NCI-H146 treated with DMSO at 0.1 percent for 48 hours (cell line): ENCODE measurements at regions not wholly inside any gene's neighbourhood (a gene's known extent, or its start where the extent isn't known, plus 50 kb on each side); places are given as distances from the start of the nearest gene placed in this dataset.
"Not testable (repeated sequence)": the region's sequence is repeated elsewhere in the genome, so short reads cannot be mapped to it uniquely, and the experiment has no call there.

Source experiments
- DNase-seq: peaks from one replicate; lab custom pipeline; 2025; ENCODE audit not compliant: unreplicated experiment; lab: John Stamatoyannopoulos, UW

GRCh38 chr15:93954985-93955571 lies 276.3 kb upstream of the MCTP2 start:
- no peak for DNase-seq

- DNase-seq: no peak
These were observed 282.6 kb upstream of the MCTP2 start for GRCh38 chr15:93948726-93949125.

GRCh38 chr15:93943586-93943985 lies 287.8 kb upstream of the MCTP2 start:
- DNase-seq: no peak

GRCh38 chr15:93942269-93942694 lies 289.1 kb upstream of the MCTP2 start:
- DNase-seq: no peak

GRCh38 chr15:93941697-93942096 lies 289.7 kb upstream of the MCTP2 start:
- no peak for DNase-seq

- no peak for DNase-seq
These were observed 291.1 kb upstream of the MCTP2 start for GRCh38 chr15:93940226-93940625.

- DNase-seq: no peak
These were observed 299.1 kb upstream of the MCTP2 start for GRCh38 chr15:93932164-93932776.

- DNase-seq: no peak
These were observed 301.8 kb upstream of the MCTP2 start for GRCh38 chr15:93929375-93930094.

GRCh38 chr15:93920204-93920603 lies 311.2 kb upstream of the MCTP2 start:
- no peak for DNase-seq

GRCh38 chr15:93918801-93919200 lies 312.6 kb upstream of the MCTP2 start:
- DNase-seq: not testable (repeated sequence)

GRCh38 chr15:93917181-93917580 lies 314.2 kb upstream of the MCTP2 start:
- no peak for DNase-seq

GRCh38 chr15:93913871-93914270 lies 317.5 kb upstream of the MCTP2 start:
- no peak for DNase-seq

GRCh38 chr15:93913310-93913709 lies 318.1 kb upstream of the MCTP2 start:
- no peak for DNase-seq

- no peak for DNase-seq
These were observed 330.6 kb upstream of the MCTP2 start for GRCh38 chr15:93900476-93901400.

GRCh38 chr15:93899817-93900216 lies 331.5 kb upstream of the MCTP2 start:
- DNase-seq: no peak

- DNase-seq: no peak
These were observed 334.0 kb upstream of the MCTP2 start for GRCh38 chr15:93897377-93897776.

- DNase-seq: no peak
These were observed 335.2 kb upstream of the MCTP2 start for GRCh38 chr15:93895976-93896770.

- DNase-seq: no peak
These were observed 336.8 kb upstream of the MCTP2 start for GRCh38 chr15:93894438-93895036.

GRCh38 chr15:93887151-93887550 lies 344.2 kb upstream of the MCTP2 start:
- no peak for DNase-seq

- no peak for DNase-seq
These were observed 348.6 kb upstream of the MCTP2 start for GRCh38 chr15:93882779-93883178.
